Suppressor macrophage treated with lipopolysaccharide for 1 hour (primary cell): ENCODE measurements at regions not wholly inside any gene's neighbourhood (a gene's known extent, or its start where the extent isn't known, plus 50 kb on each side); places are given as distances from the start of the nearest gene placed in this dataset.
"Not testable (repeated sequence)": the region's sequence is repeated elsewhere in the genome, so short reads cannot be mapped to it uniquely, and the experiment has no call there.

ENCODE experiments used
- DNase-seq, 3 donors: peaks; one replicate each; pipeline ENCODE4 v3.0.0-alpha.2; 2020 to 2022

DNA sequence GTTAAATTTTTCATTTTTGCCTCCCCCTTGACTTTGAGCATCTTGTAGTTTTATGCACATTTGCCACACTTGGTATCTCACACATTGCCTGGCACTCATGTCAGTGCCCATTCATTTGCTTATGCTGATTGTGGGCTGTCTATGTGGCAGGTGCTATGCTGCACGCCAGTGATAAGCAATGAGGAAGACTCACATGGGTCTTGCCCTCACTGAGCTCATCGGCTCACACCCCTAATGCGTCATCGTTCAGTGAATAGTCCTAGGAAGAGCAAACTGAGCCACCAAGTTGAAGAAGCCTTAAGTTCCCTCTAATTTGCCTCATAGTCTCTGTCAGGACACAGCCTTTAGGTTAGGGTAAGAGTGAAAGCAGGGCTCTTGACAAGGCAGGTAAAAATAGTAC is 209.4 kb upstream of the IL12B start:
- DNase-seq, result no peak

DNA sequence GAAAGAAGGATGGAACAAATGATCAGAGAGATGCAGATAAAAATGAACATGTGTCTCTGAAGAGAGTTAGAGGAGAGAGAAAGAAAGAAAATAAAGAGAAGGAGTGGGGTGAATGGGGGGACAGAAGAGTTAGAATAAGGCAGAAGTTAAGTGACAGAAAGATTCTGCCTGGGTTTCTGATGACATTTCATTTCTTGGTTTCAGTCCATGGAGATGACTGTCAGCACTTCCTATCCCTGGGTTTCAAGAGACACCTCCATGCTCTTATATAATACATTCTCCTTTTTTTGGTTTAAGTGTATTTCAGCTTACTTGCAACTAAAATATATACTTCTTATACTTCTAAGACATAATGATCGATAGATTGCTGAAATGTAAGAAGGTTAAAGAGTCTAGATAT is 213.0 kb upstream of the IL12B start:
- peak in 1 of 3 donors; percentile 13 for DNase-seq

DNA sequence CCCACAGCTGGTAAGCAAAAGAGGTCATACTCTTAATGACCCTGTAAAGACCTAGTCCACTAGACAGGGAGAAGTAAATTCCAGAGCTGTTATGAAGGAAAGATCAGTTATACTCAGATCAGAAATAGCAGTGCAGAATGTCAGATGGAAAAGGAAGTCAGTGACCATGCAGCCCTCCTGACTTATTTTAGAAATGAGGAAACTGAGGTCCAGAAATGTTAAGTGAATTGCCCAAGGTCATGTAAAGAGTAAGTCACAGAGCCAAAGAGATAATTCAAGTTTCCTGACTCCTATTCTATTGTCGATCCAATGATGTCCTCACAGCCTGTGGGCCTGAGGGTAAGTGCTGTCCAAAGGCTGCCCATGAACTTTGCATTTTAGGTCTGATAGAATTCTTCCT is 214.9 kb upstream of the IL12B start:
- peak; percentile 10 to 40 (median 32) for DNase-seq

DNA sequence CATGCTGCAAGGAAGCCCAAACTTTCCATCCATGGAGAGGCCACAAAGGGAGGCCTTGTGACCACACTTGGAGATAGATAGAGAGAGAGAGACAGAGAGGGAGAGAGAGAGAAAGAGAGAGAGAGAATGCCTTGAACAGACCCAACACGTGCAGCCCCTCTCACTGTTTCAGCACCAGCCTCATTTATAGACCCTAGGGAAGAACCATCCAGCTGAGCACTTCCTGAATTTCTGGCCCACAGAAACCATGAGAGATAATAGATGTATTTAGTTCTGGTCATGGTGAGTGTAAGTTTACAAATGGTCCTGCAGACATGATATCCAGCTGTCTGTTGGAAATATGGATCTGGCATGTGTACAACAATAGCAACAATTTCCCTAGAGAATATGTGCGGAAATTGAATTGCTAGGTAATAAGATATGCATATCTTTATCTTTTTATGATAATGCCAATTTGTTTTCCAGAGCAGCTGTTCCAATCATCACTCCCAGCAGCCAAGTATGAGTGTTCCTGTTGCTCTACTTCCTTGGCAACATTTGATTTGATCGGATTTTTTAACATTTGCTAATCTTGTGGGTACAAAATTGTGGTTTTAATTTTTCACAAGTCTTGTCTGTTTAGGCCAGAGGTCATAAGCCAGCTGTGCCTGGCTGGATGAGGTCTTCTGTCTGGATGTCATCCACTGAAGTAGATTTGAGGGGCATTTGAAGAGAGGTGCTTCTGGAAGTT is 217.3 kb upstream of the IL12B start:
- no peak for DNase-seq

DNA sequence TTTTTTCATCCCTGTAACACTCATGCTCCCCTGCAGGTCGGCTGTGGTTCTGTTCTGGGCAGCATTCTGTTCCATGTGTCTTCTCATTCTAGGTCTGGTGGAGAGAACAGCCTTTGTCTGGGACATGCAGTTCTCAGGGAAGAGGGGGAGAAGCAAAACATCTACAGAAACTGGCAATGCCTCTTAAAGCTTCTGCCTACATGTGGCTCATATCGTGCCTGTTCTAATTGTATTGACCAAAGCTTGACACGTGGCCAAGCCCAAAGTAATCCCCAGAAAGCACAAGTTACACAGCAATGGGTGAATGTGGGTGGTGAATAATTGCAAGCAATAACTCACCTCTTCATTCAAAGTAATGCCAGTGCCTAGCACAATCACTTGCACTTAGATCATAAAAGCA is 218.2 kb upstream of the IL12B start:
- DNase-seq, result no peak

DNA sequence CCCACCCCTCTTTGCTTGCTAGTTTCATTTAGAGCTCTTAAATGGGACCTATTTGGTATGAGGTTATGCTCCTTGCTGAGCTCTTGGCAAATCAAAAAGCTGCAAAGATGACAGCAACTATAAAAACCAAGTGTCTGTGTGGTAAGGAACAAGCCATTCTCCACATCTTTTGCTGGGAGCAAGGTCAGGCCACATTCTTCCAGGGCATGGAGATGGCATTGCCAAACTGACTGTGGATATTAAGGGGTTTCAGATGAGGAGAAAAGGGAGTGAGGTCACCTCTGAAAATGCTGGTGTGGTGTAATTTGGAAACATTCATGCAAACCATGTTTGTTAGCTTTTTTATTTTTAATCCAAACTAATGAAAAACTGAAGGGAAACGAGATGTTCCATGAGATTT is 218.8 kb upstream of the IL12B start:
- DNase-seq, result no peak

DNA sequence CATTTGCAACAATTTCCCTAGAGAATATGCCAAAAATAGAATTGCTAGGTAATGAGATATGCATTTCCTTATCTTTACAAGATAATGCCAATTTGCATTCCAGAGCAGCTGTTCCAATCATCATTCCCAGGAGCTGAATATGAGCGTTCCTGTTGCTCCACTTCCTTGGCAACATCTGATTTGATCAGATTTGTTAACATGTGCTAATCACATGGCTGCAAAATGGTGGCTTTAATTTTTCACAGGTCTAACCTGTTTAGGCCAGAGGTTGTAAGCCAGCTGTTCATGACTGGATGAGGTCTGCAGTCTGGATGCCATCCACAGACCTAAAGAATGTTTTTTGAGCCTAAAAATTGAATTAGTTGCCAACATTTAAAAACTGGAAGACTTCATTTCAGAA is 220.7 kb upstream of the IL12B start:
- DNase-seq, result no peak

DNA sequence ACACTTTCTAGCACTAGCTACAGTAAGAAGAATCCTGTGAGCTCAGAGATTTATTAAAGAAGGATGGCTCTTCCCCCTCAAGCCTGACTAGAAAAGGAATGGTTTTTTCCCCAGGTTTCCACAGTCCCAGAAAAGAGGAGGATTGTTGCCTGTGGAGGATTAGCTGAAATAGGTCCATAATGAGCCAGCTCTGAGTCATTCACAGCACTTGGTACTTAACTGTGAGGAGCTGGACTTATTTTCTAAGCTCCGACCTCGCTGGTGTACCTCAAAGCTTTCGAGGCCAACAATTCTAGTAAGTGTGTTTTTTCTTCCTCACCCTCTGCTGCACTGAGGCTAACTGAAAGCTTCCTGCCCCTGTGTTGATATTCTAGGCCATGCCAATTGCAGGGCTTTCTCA is 222.5 kb upstream of the IL12B start:
- DNase-seq, result no peak

DNA sequence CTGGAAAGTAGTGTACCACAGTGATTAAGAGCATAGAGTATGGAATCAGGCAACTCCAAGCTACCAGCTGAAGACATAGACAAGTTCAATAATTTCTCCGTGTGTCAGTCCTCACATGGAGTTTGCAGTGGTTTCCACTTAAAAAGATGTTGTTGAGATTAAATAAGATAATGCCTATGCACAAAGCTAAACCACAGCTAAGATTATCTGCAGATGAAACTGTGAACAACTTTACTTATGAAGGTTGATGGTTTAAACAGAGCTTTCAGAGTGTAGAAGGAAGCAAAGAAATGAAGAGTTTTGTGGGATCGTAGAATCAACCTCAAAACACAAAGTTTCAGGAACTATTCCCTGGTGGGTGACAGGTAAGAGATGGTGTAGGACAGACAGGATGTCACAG is 223.5 kb upstream of the IL12B start:
- no peak for DNase-seq

DNA sequence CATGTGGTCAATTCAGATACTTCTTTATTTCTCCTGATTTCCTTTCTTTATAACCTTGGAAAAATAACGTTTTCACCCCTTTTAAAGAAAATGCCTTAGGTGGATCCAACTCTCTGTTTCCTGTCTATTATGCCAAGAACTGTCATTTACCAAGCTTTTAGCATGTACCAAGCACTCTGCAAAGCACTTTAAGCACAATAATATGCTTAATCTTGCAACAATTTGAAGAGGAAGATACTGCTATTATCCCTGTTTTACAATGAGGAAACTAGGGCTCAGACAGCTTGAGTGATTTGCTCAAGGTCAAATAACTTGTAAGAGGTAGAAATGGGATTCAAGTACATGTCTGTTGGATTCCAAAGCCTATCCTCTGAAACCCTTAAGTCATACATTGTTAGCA is 224.8 kb upstream of the IL12B start:
- DNase-seq, result no peak

DNA sequence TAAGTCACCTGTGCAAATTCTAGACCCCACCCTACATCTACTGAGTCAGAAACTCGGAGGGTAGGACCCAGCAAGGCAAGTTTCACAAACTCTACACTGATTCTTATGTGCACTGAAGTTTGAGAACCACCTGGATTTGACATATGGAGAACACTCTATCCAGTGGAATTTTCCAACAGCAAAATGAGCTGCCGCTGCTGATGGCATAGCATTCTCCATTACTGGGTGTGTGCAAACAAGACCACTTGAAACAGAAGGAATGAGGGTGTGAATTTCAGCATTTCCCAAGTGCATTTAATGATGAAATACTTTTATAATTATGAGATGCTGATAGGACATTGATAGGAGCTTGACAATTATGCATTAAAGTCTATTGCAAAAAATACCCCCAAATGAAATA is 229.1 kb upstream of the IL12B start:
- DNase-seq, result no peak

DNA sequence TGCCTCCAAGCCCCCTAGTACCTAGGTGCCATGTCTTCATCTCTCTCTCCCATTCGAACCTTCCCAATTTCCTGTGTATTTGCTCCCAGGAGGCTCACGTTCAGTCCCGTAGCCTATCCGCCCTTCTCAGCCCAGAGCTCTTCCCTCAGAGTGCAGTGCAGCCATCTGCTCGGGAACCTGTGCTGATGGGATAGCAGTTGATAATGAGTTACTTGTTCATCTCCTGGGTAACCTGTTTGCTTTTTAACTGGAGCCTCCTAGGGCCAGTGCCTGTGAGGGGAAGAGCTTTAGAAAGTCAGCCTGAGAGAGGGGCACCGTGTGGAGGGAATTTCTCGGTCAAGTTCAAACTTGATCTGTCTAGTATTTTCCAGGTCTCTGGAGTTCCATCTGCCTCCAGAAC is 229.8 kb upstream of the IL12B start:
- no peak for DNase-seq

DNA sequence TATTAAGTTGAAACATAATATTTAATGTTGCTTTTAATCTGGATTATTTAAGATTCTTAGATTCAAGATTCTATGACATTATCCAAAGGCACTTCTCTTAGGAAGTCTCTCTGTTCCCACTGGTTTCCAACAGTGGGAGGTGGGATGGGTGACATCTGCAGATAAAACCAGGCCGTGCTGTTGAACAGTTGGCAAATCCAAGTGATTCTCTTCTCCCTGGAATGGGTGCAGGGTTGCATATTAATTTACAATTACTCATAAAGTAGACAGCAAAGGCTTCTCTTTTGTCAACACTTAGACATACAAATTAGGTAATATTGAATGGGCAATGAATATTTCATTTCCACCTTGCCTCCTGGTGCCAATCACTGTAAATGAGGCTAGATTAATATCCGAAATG is 233.7 kb upstream of the IL12B start:
- DNase-seq, result no peak

DNA sequence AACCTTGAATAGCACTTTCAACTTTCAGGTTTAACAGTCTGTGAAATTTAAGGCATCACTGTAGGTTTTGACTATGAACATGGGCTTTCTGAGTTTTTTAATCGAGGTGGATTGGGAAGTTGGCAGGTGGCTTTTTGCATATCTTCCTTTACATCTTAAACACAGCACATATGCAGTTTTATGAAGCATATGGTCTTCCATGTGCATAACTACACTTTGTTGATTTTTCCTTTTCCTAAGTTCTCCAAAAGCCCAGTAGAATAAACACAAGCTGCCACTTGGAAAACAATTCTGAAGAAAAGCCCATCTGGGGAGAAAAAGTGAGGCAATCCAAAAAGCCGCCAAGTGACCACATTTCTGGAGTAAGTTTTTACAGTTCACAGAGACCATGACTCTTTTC is 236.5 kb upstream of the IL12B start:
- DNase-seq, result no peak

DNA sequence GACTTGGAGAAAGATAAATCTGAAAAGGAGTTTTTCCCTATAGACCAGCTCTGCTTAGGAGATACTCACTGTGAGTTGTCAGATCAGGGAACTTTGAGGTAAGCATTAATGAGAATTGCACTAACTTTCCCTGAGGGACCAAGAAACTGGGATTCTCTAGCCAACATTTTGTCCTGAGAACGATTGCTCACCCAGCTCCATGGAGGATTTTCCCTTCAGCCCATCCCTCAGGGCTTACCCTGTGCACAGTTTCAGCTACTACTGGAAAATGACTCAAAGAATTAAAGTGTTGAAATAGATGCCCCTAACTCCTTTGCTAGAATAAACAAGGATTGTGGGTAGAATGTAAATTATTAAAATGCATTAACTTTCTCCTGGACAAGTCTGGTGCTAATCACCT is 237.2 kb upstream of the IL12B start:
- no peak for DNase-seq

DNA sequence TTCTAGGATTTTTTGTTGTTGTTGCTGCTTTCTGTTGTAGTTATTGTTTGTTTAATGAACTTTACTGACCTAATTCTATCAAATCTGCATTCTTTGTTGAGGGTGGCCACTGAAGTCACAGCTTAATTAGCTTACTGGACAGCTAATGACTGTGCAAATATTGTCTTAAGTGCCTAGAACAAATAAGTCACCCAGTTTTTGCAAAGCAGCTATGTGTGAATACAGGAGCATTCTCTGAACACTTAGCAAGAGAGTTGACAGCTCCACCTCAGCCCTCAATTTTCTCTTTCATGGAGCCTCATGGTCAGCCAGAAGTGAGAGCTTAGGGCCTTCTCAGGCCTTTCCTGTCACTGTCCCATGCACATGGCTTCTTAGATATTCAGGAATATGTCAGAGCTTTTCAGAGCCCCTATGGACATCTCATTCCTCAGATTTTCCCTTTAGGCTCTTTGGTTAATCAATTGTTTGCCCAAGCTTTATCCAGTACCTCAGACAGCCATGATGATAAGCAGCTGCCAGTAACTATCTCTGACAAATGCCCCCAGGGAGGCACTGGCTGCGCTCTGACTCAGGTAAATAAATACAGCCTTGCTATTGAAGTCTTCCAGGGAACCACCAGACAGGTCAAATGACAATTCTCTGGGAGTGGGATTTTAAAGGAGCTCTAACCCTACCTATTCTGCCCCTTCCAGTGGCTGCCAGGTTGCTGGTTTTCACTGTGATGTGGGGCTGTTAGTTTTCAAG is 241.4 kb upstream of the IL12B start:
- DNase-seq, result no peak

DNA sequence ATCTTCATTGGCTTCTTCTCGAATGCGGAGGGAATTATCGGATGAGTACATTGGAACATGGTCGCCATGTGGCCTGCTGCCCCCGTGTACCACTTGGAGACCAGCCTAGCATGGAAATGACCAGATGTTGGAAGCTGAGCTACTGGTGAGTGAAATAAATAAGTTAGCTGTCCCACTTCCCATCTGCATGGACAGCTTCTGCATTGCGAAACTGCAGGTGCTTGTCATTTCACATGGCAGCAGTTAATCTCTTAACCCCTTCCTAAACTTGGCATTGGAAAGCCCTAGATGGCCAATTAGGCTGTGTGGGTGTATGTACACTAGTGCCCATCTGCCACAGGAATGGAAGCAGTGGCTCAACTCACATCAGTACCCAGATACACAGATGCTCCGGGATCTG is 246.6 kb upstream of the IL12B start:
- DNase-seq, result no peak

DNA sequence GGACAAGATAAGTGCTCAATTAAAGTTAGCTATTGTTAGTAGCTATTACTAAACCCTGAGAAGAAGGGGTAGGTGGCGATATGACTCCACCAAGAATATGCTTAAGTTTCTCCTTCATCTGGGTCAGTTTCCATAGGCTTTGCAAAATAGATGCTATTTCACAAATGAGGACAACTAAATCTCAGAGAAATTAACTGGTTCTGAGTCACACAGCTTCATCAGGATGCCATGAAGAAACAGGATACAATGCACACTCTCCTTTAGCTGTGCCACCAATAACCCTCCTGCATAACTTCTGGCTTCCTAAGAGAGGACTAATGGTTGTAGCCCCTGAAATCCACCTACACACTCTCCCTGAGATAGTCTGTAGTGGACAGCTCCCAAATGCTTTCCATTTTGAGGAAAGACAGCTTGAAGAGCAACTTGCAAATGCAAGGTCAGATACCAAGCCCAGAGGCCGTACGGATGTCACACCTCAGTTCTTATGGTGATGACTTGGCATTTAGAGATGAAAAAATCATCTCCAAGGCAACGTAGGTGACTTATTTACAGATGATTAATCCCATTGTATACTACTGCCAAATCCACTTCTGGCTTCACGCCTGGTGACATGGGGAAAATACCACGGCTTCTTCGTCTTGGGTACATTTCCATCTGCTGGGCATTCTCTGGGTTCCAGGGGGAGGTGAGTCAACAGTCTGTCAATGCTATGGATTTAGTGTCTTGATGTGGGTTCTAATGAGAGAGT is 251.4 kb upstream of the IL12B start:
- DNase-seq, result no peak

DNA sequence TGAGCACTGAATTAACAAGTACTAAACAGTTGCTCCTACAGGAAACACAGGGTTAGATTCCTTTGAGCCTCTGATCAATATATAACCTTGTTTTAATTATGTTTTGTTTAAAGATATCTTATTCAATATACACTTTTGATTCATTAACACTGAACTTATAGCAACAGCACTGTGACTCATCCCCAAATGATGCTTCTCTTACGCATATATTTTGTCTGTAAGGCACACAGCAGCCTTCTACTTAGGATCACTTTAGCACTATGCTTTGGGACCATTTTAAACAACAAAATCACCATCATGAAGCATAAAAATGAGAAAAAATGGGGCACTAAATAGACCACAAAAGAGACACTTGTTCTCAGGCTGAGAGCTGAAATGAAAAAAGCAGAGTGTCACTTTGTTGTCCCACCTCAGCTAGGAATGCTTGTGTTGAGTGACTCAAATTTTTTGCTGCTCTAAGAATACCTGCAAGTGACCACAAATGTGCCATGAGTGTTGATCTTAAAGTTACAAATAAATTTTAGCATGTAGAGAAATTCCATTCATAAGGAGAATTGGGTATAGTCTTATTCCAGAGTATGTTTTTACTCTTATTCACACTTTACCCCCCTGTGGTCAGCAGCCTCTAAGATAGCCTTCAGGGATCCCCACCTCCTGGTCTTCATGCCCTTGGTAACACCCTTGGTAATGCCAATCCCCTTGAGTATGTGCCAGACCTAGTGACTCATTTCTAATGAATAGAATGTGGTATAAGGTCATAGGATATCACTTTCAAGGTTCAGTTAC is 252.7 kb upstream of the IL12B start:
- no peak for DNase-seq

DNA sequence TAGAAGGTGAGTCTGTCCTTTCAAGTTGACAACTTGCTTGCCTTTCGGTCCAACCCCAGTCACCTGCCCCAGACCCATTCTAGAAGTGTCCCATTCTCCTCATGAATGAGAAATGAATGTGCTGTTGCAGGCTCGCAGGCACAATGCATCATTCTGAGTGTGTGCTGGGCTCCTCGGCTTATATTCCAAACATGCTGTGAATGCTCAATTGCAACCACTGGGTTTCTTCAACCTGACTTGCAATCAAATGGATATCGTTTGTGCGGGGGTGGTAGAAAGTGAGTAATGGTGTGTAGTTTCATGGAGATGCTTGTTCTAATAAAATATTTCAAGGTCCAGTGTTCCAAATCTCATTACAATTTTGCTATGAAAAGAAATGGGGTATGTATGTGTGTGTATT is 256.6 kb upstream of the IL12B start:
- DNase-seq, result no peak

DNA sequence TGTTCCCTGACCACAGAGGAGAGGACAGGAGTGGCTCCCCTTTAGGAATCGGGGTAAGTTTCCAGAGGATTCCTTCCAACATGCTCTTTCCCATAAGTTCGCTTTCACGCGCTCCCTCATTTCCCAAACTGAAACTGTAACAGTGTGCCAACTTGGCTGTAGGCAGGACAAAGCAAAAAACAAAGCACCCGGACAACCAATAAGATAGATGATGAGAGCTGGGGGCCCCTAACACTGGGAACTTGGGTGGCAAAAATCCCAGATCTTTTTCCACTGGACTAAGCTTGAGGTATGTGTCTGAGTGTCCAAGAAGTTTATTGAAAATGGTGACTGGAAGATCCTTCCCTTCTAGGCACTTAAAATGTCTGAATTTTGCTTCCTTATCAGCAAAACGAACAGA is 258.7 kb upstream of the IL12B start:
- no peak for DNase-seq

DNA sequence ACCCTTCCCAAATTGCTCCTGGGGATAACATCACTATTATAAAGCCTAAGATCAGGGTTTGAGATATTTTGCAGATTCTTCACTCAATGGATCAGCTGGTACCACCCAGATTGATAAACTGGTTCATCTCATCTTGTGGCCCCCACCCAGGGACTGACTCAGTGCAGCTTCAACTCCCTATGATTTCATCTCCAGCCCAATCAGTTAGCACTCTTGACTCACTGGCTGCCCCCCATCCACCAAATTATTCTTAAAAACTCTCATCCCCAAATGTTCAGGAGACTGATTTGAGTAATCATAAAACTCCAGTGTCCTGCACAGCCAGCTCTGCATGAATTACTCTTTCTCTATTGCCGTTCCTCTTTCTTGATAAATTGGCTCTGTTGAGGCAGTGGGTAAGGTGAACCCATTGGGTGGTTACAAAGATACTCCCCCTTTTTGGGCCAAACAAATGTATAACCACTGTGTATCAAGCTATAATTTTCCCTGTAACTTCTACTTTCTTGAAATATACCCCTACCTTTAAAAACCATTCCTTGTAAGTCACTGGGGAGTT is 263.3 kb upstream of the IL12B start:
- no peak for DNase-seq

DNA sequence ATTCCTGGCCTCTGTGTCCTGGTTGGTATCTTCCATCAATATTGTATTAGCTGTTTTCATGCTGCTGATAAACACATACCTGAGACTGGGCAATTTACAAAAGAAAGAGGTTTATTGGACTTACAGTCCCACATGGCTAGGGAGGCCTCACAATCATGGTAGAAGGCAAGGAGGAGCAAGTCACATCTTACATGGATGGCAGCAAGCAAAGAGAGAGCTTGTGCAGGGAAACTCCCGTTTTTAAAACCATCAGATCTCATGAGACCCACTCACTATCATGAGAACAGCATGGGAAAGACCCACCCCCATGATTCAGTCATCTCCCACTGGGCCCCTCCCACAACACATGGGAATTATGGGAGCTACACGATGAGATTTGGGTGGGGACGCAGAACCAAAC is 265.3 kb upstream of the IL12B start:
- not testable (repeated sequence) for DNase-seq
